ENCODE measurements at regions not wholly inside any gene's neighbourhood (a gene's known extent, or its start where the extent isn't known, plus 50 kb on each side); places are given as distances from the start of the nearest gene placed in this dataset.

DNA sequence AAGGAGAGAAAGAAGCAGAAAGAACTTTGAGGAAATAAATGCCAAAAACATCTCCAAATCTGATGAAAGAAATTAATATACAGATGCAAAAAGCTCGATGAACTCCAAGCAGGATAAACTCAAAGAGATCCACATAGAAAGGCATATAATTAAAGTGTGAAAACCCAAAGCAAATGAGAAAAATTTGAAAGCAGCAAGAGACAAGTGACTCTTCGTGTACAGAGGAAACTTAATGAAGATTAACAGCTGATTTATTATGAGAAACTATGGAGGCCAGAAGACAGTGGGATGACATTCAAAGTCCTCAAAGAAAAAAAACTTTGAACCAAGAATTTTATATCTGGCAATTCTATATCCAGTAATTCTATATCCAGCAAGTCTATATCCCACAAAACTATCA is 163.0 kb upstream of the TMCC3 start:
- DNase-seq = peak; percentile 6

DNA sequence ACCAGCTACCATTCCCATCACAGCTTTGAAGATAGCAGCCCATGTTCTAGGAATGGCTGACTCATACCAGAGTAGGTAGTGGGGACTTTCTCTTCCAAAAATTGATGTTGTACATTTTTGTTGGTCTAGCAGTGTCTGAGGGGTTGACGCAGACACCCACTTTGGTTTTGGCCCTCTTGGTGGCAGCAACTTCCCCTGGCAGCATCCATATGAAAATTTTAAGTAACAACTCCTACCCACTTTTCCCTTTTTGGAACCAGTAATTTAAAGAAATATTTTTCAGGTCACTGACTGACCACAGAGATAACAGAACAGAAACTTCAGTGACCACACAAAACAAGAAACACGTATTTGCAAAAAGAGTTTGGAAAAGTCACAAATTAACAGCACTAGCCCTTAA is 162.0 kb upstream of the TMCC3 start:
- DNase-seq = no peak

- no peak for DNase-seq
Measured at GRCh38 chr12:94811611-94812010, 161.3 kb upstream of the TMCC3 start.

DNA sequence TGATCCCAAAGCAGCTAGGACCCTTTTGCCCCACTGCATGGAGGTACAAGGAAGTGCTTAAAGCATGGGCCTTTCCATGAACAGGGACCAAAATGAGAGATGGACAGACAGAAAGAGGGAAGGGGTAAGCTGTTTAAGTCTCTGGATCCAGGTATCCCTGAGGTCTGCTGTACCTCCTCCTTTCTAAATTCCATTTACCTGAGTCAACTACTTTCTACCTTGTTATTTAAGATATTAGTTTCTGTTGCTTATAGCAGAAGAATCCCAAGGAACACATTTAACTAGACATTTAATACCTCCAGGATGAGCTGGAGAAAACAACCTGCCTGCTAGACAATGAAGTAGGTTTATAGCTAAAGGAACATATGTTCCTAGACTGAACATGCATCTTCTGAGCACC is 157.6 kb upstream of the TMCC3 start:
- DNase-seq = no peak

GRCh38 chr12:94806617-94807016 is 156.3 kb upstream of the TMCC3 start:
- DNase-seq = no peak

GRCh38 chr12:94805749-94806529 is 155.6 kb upstream of the TMCC3 start:
- DNase-seq = no peak

- no peak for DNase-seq
Measured at GRCh38 chr12:94803939-94804338, 153.6 kb upstream of the TMCC3 start.

DNA sequence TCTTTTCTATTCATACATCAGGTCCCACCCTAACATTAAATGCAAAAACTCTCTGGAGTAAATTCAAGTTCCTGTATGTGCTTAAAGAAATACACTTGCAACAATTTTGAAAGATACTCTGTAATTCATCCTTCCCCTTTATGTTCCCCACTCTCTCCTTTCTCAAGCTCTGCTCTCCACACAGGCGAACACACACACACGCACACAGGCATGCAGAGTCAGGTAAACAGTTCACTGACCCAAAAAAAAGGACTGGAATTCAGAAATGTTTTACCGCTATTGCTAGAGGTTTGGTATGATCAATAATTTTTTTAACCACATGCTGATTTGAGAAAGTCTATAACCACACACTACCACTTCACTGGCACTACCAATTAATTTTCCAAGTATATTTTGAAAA is 152.4 kb upstream of the TMCC3 start:
- no peak for DNase-seq

DNA sequence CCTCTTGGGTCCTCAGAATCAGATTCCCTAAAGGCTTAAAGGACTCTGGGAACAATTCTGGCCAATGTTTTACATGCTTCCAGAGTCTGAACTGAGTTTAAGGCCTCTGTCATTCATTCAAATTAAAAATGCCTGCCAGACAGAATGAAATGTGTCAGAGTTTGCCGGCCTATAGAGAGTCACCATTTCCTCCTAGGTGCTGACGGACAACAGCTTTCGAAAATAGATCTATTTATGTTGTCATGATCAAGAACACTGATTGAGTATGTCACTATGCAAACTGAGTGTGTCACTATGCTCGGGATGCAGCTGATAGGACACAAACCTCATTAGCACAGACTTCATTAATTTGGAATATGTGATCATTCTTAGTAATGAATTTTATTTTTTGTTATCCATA is 151.4 kb upstream of the TMCC3 start:
- no peak for DNase-seq

GRCh38 chr12:94799136-94799535 is 148.8 kb upstream of the TMCC3 start:
- no peak for DNase-seq

DNA sequence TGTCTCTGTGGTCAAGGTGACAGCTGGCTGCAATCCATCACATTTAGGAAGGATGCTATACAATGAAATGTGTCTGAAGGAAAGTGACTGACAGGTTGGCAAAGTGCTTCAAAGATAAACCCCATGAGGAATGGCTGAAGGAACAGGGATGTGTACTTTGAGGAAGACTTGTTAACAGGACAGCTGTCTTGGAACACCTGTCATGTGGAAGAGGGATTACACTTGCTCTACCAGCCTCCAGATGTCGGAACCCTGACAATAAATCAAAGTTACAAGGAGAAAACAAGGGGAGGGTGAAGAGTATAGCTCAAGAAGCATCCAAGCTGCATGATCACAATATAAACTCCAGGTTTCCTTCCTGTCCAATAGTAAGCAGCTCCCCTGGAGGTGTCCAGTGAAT is 147.8 kb upstream of the TMCC3 start:
- DNase-seq = no peak

- no peak for DNase-seq
Measured at GRCh38 chr12:94795520-94795919, 145.2 kb upstream of the TMCC3 start.

DNA sequence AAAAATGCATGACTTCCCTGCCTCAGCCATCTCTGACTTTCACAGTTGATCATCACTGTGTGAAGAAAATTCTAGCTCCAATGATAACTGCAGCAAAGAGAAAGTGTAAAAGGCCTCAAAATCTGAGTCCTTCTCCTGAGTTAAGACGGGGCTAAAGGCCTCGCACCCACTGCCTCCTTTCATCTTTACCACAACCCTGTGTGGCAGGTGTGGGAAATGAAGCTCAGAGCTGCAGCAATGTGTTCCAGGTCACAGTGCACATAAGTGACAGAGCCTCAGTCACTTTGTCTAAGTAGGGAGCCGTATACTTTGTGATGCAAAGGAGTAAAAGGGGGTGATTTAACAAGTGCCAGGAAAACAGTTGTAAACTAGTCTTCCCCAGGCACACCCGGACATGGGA is 144.7 kb upstream of the TMCC3 start:
- DNase-seq = no peak

DNA sequence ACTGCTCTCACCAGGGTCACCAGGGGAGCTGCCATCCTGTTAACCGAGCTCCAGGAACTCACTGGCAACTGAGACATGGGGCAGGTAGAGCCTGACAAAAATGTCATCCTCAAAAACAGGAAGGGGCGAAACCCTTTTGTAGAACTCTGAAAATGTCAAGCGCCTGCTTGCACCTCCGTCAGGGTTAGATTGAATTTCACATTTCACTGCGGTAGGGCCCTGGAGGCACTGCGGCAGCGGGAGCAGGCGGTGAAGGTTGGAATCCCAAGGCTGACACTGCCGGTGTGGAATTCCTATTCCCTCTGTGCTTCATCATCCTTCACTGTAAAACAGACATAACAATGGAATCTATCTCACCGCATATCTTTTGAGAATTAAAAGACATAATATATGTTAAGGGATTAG is 142.8 kb upstream of the TMCC3 start:
- DNase-seq = no peak

GRCh38 chr12:94792693-94793092 is 142.3 kb upstream of the TMCC3 start:
- DNase-seq = no peak

- no peak for DNase-seq
Measured at GRCh38 chr12:94791933-94792332, 141.6 kb upstream of the TMCC3 start.

- DNase-seq = no peak
Measured at GRCh38 chr12:94790825-94791224, 140.5 kb upstream of the TMCC3 start.

GRCh38 chr12:94790370-94790769 is 140.0 kb upstream of the TMCC3 start:
- DNase-seq = no peak

DNA sequence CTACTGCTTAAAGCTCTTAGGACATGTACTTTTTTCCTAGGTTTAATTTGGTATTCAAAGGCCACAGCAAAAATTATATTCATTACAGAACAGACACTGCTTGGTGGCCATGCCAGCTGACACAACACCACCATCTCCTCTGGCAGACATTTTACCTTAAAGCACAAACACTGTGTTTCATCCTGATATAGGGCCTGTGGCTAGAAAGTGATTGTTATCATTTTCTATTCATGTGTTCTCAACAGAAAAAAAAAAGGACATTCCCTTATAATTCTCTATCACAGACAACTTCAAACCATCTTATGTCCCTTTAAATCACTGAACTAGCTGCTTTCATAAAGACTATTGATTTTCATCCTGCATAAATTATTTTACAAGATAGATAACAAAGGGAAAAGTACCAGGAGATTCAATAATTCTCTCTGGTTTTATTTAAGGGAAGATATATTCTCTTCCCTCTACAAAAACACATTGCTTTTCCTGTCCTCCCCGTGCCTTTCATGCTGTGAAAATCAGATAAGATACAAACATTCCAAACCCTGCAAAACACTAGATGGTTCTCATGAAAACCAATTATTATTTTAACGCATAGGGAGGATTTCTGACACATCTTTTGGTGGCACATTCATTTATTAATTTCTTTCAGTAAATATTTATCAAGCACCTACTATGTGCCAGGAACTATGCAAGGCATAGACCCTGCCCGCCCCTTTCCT is 139.3 kb upstream of the TMCC3 start:
- no peak for DNase-seq

DNA sequence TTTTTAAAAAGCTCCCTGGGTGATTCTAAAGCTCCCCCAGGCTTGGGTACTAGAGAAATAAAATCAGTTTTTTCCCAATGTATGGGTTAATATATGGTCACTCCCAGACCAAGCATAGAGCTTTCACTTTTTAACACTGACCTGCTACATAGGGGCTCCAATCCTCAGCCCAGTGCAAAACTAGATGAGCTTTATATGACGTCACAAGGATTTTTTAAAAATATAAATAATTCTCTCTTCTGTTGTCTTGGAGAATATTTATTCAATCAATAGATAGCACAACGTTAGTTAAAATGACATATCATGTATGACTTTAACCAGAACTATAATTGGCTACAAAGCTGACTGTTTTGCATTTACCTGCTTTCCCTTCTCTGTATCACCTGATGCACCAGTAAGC is 137.9 kb upstream of the TMCC3 start:
- no peak for DNase-seq

GRCh38 chr12:94786906-94787305 is 136.5 kb upstream of the TMCC3 start:
- DNase-seq = no peak

- no peak for DNase-seq
Measured at GRCh38 chr12:94783862-94784261, 133.5 kb upstream of the TMCC3 start.

- no peak for DNase-seq
Measured at GRCh38 chr12:94783343-94783742, 133.0 kb upstream of the TMCC3 start.

- DNase-seq = no peak
Measured at GRCh38 chr12:94781835-94782234, 131.5 kb upstream of the TMCC3 start.

DNA sequence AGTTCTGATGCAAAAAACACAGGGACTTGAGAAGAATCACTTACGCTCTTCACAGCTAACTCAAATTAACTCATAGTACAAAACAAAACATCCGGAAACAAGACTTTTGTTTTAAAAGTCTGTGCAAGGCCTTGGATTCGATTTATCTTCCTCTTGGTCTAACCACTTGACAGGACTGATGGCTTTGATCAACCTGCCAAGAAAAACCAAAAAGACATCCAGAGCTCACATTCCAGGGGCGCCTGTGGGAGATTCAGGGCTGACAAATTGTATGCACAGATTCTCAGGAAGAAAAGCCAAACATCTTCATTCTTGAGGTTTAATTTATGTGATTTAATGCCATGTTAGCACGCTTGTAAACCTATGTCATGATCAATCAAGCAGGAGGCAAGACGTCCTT is 129.1 kb upstream of the TMCC3 start:
- DNase-seq = no peak

All from DMS79 treated with DMSO at 0.1 percent for 48 hours (cell line).